NCI-H1092 (cell line): ENCODE measurements at regions not wholly inside any gene's neighbourhood (a gene's known extent, or its start where the extent isn't known, plus 50 kb on each side); places are given as distances from the start of the nearest gene placed in this dataset.

Source experiments
- DNase-seq: peaks from one replicate; lab custom pipeline; 2025; lab: John Stamatoyannopoulos, UW

DNA sequence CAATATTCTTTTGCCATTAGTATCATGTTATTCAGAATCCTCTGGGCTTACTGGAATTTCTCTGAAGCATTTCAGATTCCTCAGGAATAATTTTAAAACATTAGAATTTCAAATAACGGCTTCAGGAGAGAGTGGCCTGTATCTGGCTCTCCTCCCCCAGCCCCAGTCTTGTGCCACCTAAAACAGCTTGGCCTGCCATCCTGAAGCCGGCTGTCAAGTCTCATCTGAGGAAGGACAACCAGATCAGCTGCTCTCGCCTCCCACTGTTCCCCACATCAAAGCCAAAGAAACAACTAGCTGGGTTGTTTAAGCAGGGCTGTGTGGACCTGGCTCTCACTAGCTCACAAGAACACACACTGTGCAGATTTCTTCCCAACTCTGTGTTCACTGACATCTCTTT, 178.2 kb downstream of the FGFR2 start:
- no peak for DNase-seq

DNA sequence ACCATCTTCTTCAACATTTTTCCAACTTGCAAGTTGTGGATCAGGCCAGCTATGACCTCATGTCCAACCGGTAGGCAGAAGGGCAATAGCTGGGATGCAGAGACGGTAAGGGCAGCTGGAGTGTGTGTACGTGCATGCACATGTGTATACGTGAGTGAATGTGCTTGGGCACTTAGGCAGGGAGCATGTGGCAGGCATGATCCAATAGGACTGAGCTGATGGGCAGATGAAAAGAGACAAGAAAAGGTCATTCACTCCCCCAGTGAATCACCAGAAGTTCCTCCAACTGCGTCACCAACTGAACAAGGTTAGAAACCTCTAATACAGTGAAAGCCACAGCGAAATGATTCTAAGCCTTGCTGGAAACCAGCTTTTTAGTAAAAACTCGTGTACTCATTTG, 176.1 kb downstream of the FGFR2 start:
- DNase-seq: no peak

DNA sequence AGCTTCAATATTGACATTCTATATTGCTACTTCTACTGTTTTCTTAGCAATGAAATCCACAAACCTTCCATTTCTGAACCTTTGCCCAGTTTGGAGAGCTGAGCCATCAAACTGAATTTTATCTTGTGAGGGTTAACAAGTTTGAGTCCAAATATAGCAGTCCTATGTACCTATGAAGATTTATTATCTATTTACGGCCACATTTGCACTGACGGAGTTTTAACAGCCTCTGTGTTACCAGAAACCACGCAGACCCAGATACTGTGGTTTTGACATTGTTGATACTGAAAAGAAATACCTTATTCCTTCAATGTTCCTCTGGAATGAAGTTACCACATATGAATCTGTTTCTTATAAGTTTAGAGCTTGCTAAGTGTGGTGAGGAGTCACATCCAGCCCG, 172.6 kb downstream of the FGFR2 start:
- no peak for DNase-seq

DNA sequence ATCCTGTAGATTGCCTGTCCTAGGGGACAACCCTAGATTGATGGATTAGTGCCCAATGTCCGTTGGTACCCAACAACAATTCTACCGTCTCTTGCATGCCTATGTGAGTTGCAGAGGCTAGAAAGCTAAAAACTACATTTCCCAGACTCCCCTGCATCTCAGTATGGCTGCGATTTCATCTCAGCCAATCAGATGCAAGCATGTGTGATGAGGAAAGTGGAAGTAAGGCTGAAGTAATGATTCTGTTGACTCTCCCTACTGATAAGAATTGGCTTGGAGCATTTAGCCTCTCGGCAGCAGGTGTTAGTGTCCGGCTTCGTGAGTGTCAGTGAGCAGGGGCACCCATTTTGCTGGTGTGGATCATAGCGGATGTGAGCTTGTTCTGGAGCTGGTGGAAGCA, 171.9 kb downstream of the FGFR2 start:
- DNase-seq: no peak
